Neural cell (in vitro differentiated cells): ENCODE measurements at regions not wholly inside any gene's neighbourhood (a gene's known extent, or its start where the extent isn't known, plus 50 kb on each side); places are given as distances from the start of the nearest gene placed in this dataset.

Experiments used
- CTCF ChIP-seq: fragments of 450-650 bp; IDR thresholded peaks from 2 replicates; pipeline ENCODE4 v1.5.1; 2014; ENCODE audit warnings: antibody characterized with exemption, mild to moderate bottlenecking, moderate library complexity; ENCODE audit not compliant: poor library complexity, severe bottlenecking
- EP300 ChIP-seq: fragments of 450-650 bp; conservative IDR thresholded peaks from 2 replicates; pipeline ENCODE4 v1.6.1; 2014; ENCODE audit warnings: antibody characterized with exemption, mild to moderate bottlenecking, moderate library complexity; ENCODE audit not compliant: poor library complexity, severe bottlenecking
- EZH2 ChIP-seq: fragments of 200-600, 300-800 bp; shearing (Covaris generic), sonication (generic); IDR thresholded peaks from 2 replicates; pipeline ENCODE4 v1.6.1; 2014; ENCODE audit warnings: antibody characterized with exemption, low read length, borderline replicate concordance, mild to moderate bottlenecking; ENCODE audit not compliant: insufficient read depth, poor library complexity, severe bottlenecking
- MXI1 ChIP-seq: fragments of 450-650 bp; conservative IDR thresholded peaks from 2 replicates; pipeline ENCODE4 v1.6.1; 2014; ENCODE audit warnings: antibody characterized with exemption, mild to moderate bottlenecking; ENCODE audit not compliant: poor library complexity, severe bottlenecking
- POLR2AphosphoS5 ChIP-seq: IDR thresholded peaks from 2 replicates; pipeline ENCODE4 v1.6.1; 2012
- RAD21 ChIP-seq: fragments of 450-650 bp; conservative IDR thresholded peaks from 2 replicates; pipeline ENCODE4 v1.6.1; 2014; ENCODE audit warnings: antibody characterized with exemption, mild to moderate bottlenecking, moderate library complexity
- TAF1 ChIP-seq: IDR thresholded peaks from 2 replicates; pipeline ENCODE4 v1.6.1; 2012; ENCODE audit warnings: low read depth

GRCh38 chr22:48844056-48844675 lies 983.5 kb downstream of the BRD1 start:
- TF ChIP-seq EZH2: no peak
- no peak for TF ChIP-seq CTCF
- no peak for TF ChIP-seq RAD21
- no peak for TF ChIP-seq EP300
- no peak for TF ChIP-seq MXI1
- TF ChIP-seq POLR2AphosphoS5: no peak
- TF ChIP-seq TAF1: no peak
